Superior temporal gyrus (tissue), 1 donor: ENCODE measurements at regions not wholly inside any gene's neighbourhood (a gene's known extent, or its start where the extent isn't known, plus 50 kb on each side); places are given as distances from the start of the nearest gene placed in this dataset.

Experiments used
- DNase-seq: peaks from one replicate; pipeline ENCODE4 v3.0.0-alpha.2; 2016; ENCODE audit errors: extremely low spot score

DNA sequence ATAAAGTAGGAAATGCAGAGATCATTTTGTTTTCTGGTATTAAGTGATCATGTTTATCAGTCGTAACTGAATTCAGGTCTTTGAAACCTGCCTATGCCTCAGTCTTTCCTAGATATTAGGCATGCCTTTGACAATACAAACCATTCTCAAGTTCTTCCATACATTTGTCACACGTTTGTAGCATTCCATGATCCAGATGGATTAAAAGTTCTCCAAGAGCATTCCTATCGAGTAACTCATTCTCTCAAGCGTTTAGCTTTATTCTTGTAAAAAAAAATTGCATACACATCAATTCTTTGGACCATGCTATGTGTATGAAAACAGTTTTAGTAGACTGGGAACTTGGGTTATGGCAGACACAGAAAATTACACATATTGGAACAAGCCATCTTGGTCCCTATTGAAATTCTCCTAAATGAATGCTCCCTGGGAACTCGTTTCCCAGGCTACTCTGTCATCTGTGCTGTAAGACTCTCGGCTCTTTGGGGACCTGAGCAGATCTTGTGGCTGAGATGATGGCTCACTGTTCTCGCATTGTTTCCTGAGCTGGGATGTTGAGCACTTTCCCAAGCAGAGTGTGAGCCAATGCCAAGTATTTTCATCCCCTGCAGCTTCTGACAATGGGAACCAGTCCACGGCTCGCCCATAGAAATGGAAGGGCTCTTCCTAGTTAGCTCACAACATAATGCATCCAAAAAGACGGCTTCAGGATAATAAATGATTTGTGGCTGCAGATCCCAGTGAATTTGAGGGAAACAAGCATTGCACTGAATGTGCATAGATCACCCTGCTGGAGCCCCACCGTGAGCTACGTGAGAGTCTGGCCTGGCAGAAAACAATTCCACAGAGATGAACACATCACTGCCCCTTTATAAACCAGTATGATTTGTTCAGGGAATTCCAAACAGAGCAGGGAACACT is 230.2 kb downstream of the IRX1 start:
- no peak for DNase-seq

DNA sequence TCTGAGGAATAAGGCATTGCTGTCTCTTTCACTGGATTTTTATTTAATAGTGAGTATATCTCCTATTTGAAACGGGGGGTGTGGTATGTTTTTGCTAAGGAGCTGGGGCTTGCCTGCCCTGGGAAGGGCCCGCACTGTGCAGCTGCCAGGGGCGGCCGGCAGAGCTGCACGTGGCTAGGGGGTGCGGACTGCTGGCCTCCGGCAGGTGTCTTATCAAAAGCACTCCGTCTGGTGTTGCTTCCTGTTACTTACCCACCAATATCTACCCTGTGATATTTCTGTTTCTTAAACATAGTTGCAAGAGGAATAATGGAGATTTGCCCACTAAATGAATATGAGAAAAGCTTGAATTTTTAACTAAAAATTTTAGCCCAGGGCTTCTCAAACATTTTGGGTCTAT is 232.0 kb downstream of the IRX1 start:
- no peak for DNase-seq

DNA sequence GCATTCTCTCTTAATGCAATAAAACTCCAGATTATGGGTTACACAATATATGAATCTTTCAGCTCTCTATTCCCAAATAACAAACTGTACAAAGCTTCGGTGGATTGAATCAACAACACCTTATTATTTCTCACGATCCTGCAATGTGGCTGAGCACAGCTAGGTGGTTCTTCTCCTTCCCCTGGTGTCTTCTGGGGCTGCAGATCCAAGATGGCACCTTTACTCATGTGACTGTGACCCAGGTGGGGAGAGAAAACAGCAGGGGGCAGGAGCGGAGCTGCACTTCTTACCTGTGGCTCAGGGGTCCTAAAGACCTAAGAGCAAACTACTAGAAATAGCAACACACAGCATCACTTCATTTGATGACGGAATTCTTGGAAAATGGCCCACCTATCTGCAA is 233.1 kb downstream of the IRX1 start:
- no peak for DNase-seq

DNA sequence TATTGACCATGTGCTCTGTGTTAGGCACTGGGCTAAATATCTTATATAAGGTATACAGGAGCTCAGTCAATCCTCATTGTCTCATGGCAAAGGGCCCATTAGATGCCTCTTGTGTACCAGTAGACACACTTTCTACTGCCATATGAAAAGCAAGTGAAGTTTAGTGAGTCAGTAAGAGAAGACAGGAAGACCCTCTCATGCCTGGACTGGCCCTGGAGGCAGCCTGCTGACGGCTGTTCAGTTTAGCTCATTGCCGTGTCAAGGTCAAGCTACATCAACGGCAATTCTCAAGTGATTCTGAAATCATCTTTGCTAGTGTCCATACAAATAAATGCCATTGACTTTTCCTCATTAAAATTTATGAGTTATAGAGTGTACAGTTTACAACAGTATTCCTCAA is 237.9 kb downstream of the IRX1 start:
- DNase-seq: no peak

DNA sequence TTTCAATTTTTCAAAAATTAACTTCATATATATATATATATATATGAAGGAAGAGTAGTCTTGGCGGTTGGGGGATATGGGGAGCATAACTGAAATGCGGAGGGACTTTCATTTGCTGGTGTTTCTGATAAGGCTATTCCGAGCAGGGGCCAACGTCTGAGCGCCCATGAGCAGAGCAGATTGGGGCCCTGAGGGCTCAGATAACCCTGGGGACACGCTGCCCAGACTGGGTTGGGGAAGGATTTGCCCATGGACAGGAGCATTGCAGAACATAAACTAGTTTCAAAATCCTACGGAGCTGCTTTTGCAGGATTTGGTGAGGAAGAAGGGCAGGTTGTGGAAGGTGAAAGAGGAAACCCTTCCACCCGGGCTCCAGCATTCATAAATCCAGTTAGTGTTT is 240.2 kb downstream of the IRX1 start:
- DNase-seq: no peak

DNA sequence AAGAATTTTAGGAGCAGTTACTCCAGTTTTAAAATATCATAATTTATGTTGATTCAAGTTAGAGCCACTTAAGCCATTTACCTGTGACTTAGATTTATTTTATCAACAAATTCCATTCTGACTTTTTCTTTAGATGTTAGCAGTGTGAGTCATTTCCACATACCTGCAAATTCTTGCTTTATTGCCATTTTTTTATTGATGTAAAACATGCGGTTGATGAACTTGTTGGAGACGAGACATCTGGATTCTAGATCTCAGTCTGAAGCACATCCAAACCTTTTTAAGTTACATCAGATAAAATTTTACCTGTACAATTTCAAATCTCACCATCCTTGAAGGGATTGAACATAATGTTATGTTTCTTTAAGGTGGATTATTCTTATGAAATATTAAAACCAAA is 240.9 kb downstream of the IRX1 start:
- DNase-seq: no peak

DNA sequence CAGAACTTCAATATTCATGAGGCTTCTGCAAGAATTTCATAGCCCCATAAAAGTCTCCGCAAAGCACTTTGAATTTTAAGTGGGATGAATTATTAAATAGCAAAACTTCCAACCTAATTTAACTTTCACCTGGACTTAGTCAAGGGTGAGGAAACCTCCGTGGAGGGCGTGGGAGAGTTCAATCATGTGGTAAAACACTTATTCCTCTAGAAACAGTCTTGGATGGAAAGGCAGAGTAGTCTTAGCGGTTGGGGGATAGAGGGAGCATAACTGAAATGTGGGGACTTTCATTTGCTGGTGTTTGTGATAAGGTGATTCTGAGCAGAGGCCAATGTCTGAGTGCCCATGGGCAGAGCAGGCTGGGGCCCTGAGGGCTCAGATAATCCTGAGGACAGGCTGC is 241.9 kb downstream of the IRX1 start:
- DNase-seq: no peak

DNA sequence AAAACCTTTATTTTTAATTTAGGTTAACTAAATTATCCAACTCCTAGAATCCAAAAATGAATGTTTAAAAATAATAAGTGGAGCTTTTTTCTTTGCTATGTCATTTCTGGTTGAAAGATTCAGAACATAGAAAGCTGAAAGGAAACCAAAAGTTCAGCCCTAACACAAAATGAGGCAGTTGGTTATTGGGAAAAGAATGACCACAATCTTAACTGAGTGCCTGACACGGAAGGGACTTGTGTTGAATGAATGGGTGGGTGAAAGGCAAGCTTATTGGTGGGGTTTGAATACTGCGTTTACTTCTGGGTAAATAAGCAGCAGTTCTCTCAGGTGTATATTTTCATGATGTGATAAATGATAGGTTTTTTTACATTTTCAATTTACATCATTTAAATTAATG is 243.5 kb downstream of the IRX1 start:
- DNase-seq: no peak

DNA sequence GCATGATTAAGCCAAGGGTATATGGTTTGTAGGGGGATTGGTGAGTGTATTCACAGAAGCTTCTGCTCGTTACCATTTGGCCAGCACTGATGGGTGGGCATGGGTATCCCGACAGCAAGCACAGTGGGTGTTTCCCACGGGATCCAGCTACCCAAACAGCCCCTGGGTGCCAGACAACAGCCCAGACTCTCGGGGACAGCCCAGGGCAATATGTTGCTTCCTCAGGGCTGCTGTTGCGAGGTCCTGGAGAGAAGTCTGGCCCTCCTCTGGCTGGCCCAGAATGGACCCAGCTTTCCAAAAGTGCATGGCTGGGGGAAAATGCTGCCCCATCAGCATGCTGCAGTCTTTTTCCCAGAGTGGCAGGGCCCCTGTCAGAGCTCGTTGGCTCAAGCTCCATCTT is 247.0 kb downstream of the IRX1 start:
- no peak for DNase-seq

DNA sequence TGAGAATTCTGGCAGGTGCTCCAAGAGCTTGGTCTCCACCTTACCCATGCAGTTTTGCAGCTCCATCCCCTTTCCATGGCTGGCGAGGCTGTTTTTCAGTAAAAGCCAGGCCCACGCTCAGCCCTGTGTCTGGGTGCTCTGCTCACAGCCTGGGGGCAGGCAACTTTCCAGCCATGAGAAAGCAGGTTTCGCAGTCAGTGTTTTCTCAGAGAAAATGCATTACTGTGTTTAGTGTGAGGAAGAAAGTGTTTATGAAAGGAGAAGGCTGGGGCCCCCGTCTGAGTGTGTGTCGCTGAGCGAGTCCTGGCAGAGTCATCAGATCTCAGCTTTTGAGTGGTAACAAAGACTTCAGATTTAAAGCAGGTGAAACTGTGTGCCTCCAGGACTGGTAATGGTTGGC is 248.1 kb downstream of the IRX1 start:
- DNase-seq: no peak

DNA sequence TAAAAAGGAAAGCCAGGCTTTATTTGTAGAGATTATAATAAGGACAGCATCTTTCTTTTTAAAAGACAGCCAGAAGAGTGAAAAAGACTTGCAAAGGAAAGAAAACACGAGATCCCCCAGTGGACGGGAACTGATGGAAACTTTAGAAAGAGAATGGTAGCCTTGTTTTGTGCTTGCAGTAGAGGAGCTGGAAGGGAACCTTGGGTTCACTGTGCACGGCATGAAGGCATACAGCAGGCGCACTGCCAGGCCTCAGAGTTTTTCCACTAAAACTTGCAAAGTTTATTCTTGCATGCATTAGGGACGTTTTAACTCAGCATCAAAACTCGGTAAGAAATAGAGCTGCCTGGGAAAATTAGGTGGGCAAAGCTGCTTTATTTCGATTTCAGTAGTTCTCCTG is 248.6 kb downstream of the IRX1 start:
- DNase-seq: no peak

DNA sequence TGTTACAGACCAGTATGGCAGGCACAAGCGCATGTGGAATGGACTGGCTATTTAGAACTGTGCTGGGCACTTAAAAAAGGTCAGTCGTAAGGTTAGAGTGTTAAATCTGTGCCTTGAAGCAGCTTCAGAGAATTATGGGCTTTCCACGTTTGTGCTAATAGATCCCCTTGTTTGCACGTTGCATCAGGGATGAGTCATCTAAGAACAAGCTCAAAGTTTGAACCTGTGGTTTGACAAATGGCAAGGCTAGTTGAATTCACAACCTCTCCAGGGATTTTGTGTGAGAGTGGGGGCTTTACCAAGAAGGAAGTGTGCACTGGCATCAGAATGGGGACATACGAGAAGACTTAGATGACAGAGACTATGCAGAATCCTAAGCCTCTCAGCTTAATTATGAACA is 249.6 kb downstream of the IRX1 start:
- DNase-seq: no peak

DNA sequence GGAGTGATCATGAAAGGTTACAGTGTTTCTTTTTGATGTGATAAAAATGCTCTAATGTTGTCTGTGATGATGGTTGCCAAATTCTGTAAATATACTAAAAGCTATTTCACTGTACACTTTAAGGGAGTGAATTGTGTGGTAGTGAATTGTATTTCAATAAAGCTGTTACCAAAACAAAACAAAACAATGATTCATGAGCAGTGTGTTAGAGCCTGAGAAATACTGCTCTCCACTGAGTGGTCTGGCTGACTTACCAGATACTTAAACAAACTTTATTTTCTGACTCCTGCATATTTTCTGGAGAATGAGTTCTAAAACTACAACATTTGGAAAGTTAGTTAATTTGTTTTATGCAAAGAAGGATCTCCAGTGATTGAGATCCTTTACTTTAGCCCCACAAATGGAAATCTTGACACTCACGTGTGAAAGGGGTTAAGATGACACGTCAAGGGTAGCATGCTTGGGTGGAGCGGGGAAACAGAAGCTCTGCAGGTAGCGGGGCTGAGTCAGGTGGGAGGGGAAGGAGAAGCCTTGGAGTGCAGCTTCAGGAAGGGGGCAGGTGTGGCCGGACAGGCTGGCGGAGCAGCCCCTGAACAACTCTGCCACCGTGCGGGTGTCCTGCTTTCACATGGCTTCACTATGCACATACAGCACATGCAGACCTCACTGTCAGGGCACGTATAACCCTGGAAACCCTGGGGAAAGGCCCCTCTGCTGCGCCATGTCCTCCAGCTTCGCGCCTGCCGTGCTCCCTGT is 256.7 kb downstream of the IRX1 start:
- no peak for DNase-seq

DNA sequence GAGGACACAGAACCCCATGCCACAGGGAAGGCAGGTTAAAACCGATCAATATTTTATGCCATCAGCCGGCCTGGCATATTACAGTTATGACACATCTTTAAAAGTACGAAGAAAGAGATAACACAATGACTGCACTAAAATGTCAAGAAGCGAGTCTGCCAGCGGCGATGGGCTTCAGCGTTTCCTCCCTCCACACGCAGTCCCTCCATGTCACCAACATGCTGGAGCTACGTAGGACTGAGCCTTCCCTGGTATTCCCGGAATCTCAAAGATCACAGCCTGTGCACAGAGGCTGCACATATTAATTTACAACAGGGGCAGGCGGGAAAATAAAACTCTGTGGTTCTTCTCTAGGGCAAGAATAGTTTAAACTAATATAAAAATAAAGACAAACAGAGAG is 257.7 kb downstream of the IRX1 start:
- no peak for DNase-seq

DNA sequence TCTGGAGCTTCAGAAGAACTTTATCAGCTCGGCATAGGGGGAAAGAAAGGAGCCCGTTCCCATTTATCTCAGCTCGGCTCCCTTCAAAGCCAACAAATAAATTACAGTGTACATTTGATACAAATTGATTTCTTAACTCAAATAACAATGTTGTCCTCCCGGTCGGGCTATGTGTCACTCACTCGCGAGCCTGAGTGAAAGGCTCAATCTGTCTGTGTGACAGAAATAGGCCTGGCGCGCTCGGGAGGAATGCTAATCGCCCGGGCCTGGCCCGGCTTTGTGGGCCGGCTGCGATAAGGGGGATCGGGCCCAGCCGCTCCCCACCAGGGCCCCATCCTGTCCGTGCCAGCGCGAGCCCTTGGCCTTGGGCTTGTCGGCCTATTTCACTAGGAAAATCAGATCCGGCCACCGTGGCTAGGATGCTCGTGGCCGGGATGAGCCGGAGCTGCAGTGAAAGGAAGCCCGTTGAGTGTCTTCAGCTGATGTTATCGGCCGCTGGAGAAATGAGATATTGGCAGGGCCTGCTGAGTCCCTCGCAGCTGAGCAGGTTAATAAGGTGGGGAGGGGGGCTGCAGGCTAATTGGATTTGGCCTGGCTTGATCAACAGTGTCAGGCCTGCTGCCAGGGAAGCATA is 258.7 kb downstream of the IRX1 start:
- no peak for DNase-seq

DNA sequence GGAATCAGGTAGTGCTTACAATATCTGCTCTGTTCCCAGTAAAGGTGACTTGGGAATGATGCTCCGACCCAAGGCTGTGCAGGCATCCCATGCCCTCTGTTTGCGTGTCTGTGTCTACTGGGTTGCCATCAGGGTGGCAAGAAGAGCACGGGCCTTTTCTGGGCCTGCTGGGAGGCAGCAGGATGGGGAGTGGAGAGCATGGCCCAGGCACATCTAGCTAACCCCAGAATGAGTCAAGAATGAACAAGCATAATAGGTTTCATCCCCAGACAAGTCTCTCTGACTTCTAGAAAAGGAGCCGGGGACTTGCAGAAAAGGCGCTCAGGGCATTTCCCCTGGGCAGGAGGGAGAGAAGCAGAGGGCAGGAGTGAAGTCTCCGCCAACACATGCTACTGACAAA is 260.4 kb downstream of the IRX1 start:
- DNase-seq: no peak

DNA sequence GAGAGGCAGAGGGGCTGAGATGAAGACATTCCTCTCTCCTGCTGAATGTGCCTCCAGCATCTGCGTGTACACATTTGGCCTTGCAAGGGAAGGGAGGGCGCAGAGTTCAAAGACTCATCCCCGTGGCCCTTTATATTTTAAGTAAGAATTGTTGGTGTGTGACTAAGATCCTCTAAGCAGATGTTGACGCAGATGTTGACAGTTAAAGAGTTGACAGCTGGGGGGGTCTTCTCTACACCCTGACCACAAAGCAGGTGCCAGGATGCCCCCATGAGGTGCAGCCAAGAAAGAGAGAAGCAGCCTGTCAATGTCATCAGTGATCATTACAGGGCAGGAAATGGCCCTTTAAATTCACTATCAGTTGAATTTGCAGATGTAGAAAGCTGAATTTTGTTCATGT is 262.9 kb downstream of the IRX1 start:
- no peak for DNase-seq

DNA sequence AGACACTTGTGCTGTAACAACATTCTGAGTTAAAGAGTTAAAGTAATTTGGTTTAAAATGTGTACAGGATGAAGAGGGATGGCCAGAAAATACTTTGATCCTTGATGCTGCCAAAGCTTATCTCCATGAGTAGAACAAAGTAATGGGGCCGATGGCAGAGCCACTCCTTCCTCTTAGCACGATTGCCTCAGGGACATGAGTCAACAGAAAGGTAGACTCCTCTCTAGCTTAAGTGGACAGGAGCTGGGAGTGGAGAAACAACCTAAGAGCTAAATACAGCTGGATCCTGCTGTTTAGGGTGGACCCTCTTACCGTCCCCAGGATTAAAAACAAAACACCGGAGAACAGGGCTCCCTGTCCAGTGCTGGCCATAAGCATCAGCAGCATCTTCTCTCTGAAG is 267.3 kb downstream of the IRX1 start:
- DNase-seq: no peak

DNA sequence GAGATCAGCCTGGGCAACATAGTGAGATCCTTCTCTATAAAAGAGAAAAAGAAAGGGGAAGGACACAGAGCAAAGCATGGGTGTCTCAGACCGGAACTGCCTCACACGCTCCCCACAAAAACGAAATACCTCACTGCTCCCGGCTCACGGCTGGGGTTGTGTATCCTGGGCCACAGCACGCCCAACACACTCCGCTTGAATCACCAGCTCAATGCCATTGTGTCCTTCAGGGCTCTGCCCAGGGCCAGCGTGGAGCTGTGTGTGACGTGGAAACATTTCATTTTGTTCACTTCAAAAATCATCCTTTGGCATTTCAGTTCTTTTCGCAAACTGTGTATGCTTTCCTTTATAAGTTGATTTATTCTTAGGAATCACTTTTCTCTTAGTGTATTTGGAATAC is 279.5 kb downstream of the IRX1 start:
- no peak for DNase-seq

DNA sequence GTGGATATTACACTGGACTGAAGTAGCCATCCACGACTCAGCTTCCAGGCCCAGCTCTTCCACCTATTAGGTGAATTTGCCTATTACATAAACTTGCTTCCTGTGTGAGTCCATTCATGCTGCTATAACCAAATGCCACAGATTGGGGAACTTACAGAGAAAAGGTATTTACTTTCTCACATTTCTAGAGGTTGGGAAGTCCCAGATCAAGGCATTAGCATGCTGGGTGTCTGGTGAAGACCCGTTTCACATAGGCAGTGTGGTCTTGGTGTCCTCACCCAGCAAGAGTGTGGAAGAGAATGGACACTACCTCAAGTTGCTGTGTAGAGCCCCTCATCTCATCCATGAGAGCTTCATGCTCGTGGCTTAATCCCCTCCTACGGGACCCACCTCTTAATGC is 282.6 kb downstream of the IRX1 start:
- no peak for DNase-seq

DNA sequence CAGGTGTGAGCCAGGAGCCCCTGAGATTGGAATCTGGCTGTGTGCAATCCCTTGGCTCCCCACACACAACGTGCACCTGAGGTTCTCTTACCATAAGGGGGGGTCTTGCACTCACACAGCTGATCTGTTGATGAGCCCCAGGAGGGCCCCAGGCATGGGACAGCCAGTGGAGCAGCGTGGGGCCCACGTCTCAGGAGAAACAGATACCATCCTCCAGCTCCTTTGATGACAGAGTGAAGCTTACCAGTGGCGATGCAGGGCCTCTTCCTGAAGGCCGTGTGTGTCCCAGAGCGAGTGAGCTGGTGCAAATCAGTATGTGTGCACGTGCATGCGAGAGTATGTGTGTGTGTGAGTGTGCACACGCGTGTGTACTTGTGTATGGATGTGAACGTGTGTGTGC is 287.4 kb downstream of the IRX1 start:
- no peak for DNase-seq

DNA sequence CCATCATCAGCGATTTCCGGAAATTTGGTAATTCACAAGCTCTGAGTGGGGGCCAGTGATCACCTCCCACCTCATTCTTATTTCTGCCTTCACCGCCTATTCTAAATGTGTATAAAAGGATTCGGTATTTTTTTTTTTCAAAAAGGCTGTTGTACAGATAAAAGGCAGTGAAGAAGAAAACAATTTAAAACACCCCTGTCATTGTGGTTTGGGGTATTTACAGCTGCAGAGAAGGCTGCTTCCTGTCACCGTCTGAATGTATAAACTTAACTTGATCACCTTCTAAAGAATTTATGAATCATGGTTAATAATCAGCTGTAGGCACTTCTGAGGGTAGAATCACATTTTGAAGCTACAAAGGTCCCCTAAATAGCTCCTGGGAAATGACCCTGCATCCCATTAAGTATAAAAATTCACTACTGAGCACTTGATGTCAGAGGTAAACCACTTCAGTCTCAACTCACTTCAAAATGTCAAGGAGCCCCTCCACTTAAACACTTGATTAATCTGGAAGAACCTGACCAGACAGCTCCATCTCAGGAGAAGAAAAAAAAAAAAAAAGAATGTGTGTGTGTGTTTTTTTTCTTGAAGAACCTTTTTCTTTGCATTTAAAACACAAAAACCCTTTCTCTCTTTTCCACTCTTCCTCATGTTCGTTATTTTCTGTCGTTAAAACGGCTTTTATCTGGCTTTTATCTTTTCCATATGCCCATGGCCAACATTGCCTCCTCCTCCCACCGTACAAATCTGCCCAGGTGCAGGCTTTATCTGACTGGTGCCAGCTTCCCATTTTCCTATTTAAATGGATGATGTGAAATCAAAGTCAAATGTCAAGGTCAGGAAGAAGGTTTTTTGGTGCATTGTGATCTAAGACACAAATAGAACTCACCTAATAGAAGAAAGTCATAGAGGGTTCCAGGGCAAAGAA is 291.2 kb downstream of the IRX1 start:
- DNase-seq: no peak
